SU-DHL-6 (cell line): ENCODE measurements at regions not wholly inside any gene's neighbourhood (a gene's known extent, or its start where the extent isn't known, plus 50 kb on each side); places are given as distances from the start of the nearest gene placed in this dataset.

Experiments
- H2AFZ ChIP-seq: fragments of 200-600 bp; sonication (generic); 2 replicates; pipeline ENCODE4 v1.6.1; 2014; ENCODE audit warnings: low read depth, mild to moderate bottlenecking, moderate library complexity, mixed read lengths, antibody characterized with exemption, low read length; ENCODE audit not compliant: severe bottlenecking
- H3F3A ChIP-seq: fragments of 200-600 bp; shearing (Covaris generic); 2 replicates; pipeline ENCODE4 v1.6.0; 2016; ENCODE audit warnings: antibody characterized with exemption, mild to moderate bottlenecking; ENCODE audit not compliant: insufficient read depth
- H3K27ac ChIP-seq: fragments of 200-600 bp; sonication (generic); 2 replicates; pipeline ENCODE4 v1.5.1; 2016; ENCODE audit warnings: low read depth, mild to moderate bottlenecking, low read length, moderate library complexity, mixed read lengths
- H3K27me3 ChIP-seq: fragments of 200-600 bp; sonication (generic), shearing (Covaris generic); 2 replicates; pipeline ENCODE4 v1.6.0; 2014; ENCODE audit warnings: mild to moderate bottlenecking, low read length
- H3K36me3 ChIP-seq: fragments of 200-600 bp; sonication (generic); 2 replicates; pipeline ENCODE4 v1.6.1; 2014; ENCODE audit warnings: mild to moderate bottlenecking, low read length, mixed read lengths
- H3K4me2 ChIP-seq: fragments of 300-600, 200-600 bp; shearing (Covaris generic), sonication (generic); 2 replicates; pipeline ENCODE4 v1.6.0; 2014; ENCODE audit warnings: low read length, low read depth, mild to moderate bottlenecking; ENCODE audit not compliant: poor library complexity, severe bottlenecking
- H3K4me3 ChIP-seq: fragments of 200-600 bp; sonication (generic); 2 replicates; pipeline ENCODE4 v1.5.1; 2014; ENCODE audit warnings: antibody characterized with exemption, low read length, mild to moderate bottlenecking, mixed read lengths; ENCODE audit not compliant: insufficient read depth, poor library complexity, severe bottlenecking
- H3K79me2 ChIP-seq: fragments of 200-600 bp; sonication (generic); 2 replicates; pipeline ENCODE4 v1.6.1; 2014; ENCODE audit warnings: mild to moderate bottlenecking, low read length, moderate library complexity; ENCODE audit not compliant: insufficient read depth
- H3K9ac ChIP-seq: fragments of 200-600 bp; sonication (generic); 2 replicates; pipeline ENCODE4 v1.7.0; 2014; ENCODE audit warnings: mild to moderate bottlenecking, low read length
- H3K9me2 ChIP-seq: fragments of 200-600 bp; sonication (generic); replicated peaks from 2 replicates; pipeline ENCODE4 v1.6.1; 2014; ENCODE audit warnings: low read length; ENCODE audit not compliant: insufficient read depth
- H3K9me3 ChIP-seq: fragments of 200-600 bp; sonication (generic); 2 replicates; pipeline ENCODE4 v1.6.1; 2014; ENCODE audit warnings: low read length, mixed read lengths; ENCODE audit not compliant: insufficient read depth
- H4K20me1 ChIP-seq: fragments of 200-600 bp; sonication (generic); 2 replicates; pipeline ENCODE4 v1.6.1; 2014; ENCODE audit warnings: low read depth, mild to moderate bottlenecking, antibody characterized with exemption, low read length, moderate library complexity, mixed read lengths
- CTCF ChIP-seq: fragments of 200-600 bp; sonication (generic); IDR thresholded peaks from one replicate; pipeline ENCODE4 v1.5.1; 2017; ENCODE audit warnings: antibody characterized with exemption, mild to moderate bottlenecking, low read length, moderate library complexity; ENCODE audit not compliant: insufficient read depth, poor library complexity, severe bottlenecking
- EZH2phosphoT487 ChIP-seq: fragments of 200-600 bp; sonication (generic), shearing (Covaris generic); conservative IDR thresholded peaks from 2 replicates; pipeline ENCODE4 v1.6.1; 2018; ENCODE audit warnings: mild to moderate bottlenecking, antibody characterized with exemption, low read length, moderate library complexity, mixed read lengths

GRCh38 chr10:23966504-23967051 is 242.4 kb upstream of the KIAA1217 start:
- H3K9ac ChIP-seq, result no peak overlapping the region
- H3K4me3 ChIP-seq, result no peak overlapping the region
- no peaks in the 10 kb centered on the region for H4K20me1 ChIP-seq
- no peaks in the 10 kb centered on the region for H3K9me2 ChIP-seq
- no peaks in the 10 kb centered on the region for H3K79me2 ChIP-seq
- no peaks in the 10 kb centered on the region for H3F3A ChIP-seq
- no peak for TF ChIP-seq EZH2phosphoT487
- no peak for TF ChIP-seq CTCF
- H3K27me3 ChIP-seq, result no peaks in the 10 kb centered on the region
- H3K9me3 ChIP-seq, result no peaks in the 10 kb centered on the region
- H2AFZ ChIP-seq, result no peak overlapping the region
- H3K36me3 ChIP-seq, result no peaks in the 10 kb centered on the region
- no peak overlapping the region for H3K27ac ChIP-seq
- H3K4me2 ChIP-seq, result no peak overlapping the region

- Histone ChIP-seq H3K9ac (no peak overlapping the region), H3K27me3 (no peaks in the 10 kb centered on the region), H4K20me1 (no peaks in the 10 kb centered on the region), H3K36me3 (no peaks in the 10 kb centered on the region), H3K9me2 (no peaks in the 10 kb centered on the region), H3K79me2 (no peaks in the 10 kb centered on the region), H3K27ac (no peak overlapping the region), H3K4me3 (no peak overlapping the region), H3K4me2 (no peak overlapping the region), H3K9me3 (no peaks in the 10 kb centered on the region), H3F3A (no peaks in the 10 kb centered on the region), H2AFZ (no peak overlapping the region)
- TF ChIP-seq CTCF (no peak), EZH2phosphoT487 (no peak)
Measured at GRCh38 chr10:23968301-23968700, 240.6 kb upstream of the KIAA1217 start.

- H3K9me3 ChIP-seq, result no peaks in the 10 kb centered on the region
- no peaks in the 10 kb centered on the region for H3F3A ChIP-seq
- no peak overlapping the region for H3K4me3 ChIP-seq
- H3K27me3 ChIP-seq, result no peaks in the 10 kb centered on the region
- H3K36me3 ChIP-seq, result no peaks in the 10 kb centered on the region
- H3K27ac ChIP-seq, result no peak overlapping the region
- H3K79me2 ChIP-seq, result no peaks in the 10 kb centered on the region
- no peaks in the 10 kb centered on the region for H3K9me2 ChIP-seq
- no peaks in the 10 kb centered on the region for H4K20me1 ChIP-seq
- H2AFZ ChIP-seq, result no peak overlapping the region
- H3K4me2 ChIP-seq, result no peak overlapping the region
- TF ChIP-seq CTCF, result no peak
- no peak for TF ChIP-seq EZH2phosphoT487
- no peak overlapping the region for H3K9ac ChIP-seq
Measured at GRCh38 chr10:23974746-23975272, 234.1 kb upstream of the KIAA1217 start.
